ENCODE measurements at regions not wholly inside any gene's neighbourhood (a gene's known extent, or its start where the extent isn't known, plus 50 kb on each side); places are given as distances from the start of the nearest gene placed in this dataset.

DNA sequence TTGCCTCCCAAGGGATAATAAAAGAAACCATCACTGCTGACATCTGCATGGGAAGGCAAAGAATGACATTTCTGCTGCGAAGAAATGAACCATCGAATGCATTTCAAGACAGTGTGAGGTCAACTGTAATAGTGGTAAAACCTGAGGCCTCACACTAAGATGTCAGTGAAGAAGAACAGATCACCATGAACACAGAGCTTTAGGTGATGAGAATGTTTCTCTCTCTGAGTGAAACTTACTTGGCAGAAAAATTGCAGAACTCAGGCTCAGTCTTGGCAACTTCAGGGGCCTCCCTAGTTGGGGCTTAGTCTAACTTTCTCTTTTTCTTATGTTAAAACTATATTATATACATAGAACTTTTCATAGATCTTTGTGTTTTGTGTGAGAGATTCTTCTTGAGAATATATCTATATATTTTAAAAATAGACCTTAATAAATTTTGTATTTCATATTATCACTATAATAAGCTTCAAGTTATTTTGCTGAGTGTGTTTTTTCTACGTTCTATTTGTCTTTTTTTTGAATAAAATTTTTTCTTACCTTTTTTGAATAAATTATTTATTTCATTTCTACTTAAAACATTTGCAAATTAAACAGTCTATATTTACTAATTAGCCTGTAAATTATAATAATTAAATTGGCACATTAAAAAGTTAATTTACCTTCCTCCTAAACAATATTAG, 427.5 kb upstream of the TRIB2 start:
- Histone ChIP-seq H3K9me3 (ENCODE audit: low read depth, low read length) (no peaks in the 10 kb centered on the region), H3K4me1 (ENCODE audit: insufficient read depth, low read length) (no peaks in the 10 kb centered on the region), H3K27me3 (ENCODE audit: insufficient read depth, low read length) (no peaks in the 10 kb centered on the region), H3K4me3 (ENCODE audit: low read length) (no peak overlapping the region)

DNA sequence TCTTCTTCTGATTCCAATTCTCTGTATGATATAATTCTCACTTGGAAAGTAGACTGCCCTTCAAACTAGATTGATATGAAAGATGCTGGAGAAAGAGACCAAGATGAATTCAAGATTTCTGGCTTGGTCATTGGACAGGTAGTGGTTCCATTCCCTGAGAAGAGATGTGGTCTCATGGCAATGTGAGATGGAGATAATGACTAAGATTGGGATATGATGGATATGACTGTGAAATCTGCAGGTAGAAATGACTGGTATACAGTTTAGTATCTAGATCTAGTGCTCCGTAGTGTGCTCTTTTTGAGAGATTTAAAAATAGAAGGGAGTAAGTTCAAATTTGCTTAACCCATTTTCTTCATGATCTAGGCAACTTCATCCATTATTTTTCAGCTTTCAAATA, 425.4 kb upstream of the TRIB2 start:
- H3K4me3 ChIP-seq (ENCODE audit: low read length), result no peak overlapping the region
- H3K27me3 ChIP-seq (ENCODE audit: insufficient read depth, low read length), result no peaks in the 10 kb centered on the region

DNA sequence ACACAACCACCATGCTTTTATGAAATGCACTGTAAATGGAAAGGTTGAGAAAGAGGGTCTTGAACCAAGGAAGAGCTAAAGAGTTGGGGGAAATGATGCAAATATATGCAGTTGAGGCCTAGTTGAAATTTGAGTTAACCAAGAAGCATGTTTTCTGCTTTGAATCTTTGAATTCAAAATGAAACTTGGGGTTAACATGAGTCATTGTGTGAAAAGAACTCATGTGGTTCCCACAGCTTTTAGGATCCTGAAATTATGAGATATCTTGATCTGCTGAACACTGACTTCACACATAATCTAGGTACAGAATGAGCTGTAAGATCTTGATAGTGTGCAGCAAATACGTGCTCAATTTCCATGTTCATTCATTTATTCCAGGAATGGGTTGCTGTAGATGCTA, 422.9 kb upstream of the TRIB2 start:
- H3K4me1 ChIP-seq (ENCODE audit: insufficient read depth, low read length), result no peaks in the 10 kb centered on the region
- H3K9me3 ChIP-seq (ENCODE audit: low read depth, low read length), result no peaks in the 10 kb centered on the region
- no peaks in the 10 kb centered on the region for H3K27me3 ChIP-seq (ENCODE audit: insufficient read depth, low read length)
- no peak overlapping the region for H3K4me3 ChIP-seq (ENCODE audit: low read length)

More for the DNA sequence above, 425.4 kb upstream of the TRIB2 start:
- no peaks in the 10 kb centered on the region for H3K9me3 ChIP-seq (ENCODE audit: low read depth, low read length)
- no peaks in the 10 kb centered on the region for H3K4me1 ChIP-seq (ENCODE audit: insufficient read depth, low read length)

DNA sequence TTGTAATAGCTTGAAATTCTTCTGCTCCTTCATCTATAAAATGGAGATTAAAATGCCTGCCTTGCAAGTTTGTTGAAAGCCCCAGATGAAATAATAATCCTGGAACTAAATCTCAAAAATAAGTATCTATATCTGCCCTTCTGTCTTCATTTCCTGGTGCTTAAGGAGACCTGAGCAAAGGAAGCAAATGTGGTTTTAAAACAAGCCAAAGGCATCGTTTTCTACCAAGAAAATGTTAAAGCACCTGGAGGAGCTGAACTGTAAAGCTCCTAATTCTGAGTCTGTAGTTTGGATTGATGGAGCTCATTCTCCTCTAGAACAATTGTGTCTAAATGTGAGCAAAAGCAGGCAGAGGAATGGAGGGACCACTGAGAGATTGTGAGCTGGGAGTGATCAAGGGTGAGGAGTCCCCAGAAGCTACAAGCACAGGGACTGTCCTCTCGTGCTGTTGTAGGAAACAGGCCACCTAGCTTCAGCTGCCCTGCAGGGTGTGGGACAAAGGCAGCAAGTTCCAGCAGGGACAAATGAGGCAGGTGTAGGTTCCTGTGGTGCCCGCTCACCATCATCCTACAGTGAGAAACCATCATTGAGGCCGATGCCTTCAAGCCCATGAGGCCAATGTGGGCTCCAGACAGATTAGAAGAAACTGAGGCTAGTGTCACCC, 420.7 kb upstream of the TRIB2 start:
- Histone ChIP-seq H3K9me3 (ENCODE audit: low read depth, low read length) (no peaks in the 10 kb centered on the region), H3K4me1 (ENCODE audit: insufficient read depth, low read length) (no peaks in the 10 kb centered on the region), H3K4me3 (ENCODE audit: low read length) (no peak overlapping the region), H3K27me3 (ENCODE audit: insufficient read depth, low read length) (no peaks in the 10 kb centered on the region)

DNA sequence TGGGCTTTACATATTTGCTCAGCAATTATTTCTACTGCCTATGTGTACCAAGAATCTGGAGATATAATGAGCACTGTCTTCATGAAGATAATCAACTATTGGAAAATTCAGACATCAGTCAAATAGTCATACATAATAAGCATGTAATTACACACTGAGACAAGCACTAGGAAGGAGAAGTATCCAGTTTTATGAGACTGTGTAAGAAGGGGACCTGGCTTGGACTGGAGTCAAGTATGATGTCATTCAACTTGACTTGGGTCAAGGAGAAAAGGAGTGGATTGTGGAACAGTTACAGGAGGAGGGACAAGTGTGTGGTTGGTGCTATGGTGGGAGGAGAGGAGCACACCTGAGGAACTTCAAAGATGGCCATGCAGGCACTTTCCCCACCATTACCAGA, 419.8 kb upstream of the TRIB2 start:
- Histone ChIP-seq H3K4me1 (ENCODE audit: insufficient read depth, low read length) (peaks cover 3% of the 10 kb centered on the region), H3K4me3 (ENCODE audit: low read length) (no peak overlapping the region), H3K27me3 (ENCODE audit: insufficient read depth, low read length) (no peaks in the 10 kb centered on the region), H3K9me3 (ENCODE audit: low read depth, low read length) (no peaks in the 10 kb centered on the region)

DNA sequence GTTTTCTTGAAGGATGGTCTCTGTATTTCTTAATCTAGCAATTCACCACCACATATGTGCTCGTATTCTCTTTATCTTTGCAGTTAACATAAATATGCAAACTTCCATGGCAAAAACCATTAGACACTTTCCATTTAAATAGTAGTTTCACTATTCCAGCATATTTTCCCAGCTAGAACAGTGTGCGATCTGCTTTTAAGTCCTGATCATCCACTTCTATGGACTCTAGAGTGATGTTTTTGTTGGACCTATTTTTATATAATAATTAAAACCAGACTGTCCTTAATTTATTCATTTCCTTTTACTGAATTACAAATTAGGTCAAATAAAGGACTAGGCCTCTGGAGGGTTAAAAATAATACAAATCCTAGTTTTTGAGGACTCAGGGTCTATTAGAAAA, 418.4 kb upstream of the TRIB2 start:
- Histone ChIP-seq H3K4me3 (ENCODE audit: low read length) (no peak overlapping the region), H3K4me1 (ENCODE audit: insufficient read depth, low read length) (peaks cover 11% of the 10 kb centered on the region), H3K9me3 (ENCODE audit: low read depth, low read length) (no peaks in the 10 kb centered on the region), H3K27me3 (ENCODE audit: insufficient read depth, low read length) (no peaks in the 10 kb centered on the region)

DNA sequence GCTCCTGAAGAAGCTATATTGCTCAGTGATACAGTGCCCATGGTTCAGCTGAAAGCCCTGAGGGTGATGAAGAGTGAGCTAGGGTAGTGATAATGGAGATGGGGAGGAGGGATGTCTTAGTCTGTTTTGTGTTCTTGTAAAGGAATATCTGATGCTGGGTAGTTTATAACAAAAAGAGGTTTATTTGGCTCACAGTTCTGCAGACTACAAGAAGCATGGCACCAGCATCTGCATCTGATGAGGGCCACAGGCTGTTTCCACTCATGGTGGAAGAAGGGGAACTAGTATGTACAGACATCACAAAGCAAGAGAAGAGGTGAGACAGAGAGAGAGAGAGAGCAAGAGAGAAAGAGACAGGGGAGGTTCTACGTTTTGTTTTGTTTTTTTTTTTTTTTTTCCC, 417.3 kb upstream of the TRIB2 start:
- Histone ChIP-seq H3K4me1 (ENCODE audit: insufficient read depth, low read length) (peaks cover 14% of the 10 kb centered on the region), H3K27me3 (ENCODE audit: insufficient read depth, low read length) (no peaks in the 10 kb centered on the region)

DNA sequence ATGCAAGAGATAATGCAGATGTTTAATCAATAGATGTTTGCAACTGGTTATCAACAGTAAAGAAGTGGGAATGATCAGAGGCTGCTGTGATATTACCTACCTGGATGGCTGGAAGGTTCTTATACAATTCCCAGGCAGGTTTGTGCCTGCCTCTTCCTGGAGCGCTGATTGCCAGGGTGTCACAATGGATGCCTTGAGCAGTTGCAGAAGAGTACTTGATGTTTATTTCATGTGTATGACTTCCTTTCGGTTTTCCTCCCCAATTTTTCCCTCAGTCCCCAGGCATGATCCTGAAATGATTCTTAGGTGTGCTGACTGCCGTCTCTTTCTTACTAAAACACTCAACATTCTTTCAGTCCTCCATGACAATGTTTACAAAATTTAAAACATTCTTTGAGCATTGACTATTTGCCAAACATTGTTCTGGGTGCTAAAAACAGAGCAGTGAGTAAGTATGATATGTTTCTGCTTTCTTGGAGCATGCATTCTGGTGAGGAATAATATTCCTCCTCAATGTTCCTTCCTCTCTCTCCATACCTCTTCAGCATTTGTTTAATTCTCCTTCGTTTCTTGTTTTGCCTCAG, 416.6 kb upstream of the TRIB2 start:
- Histone ChIP-seq H3K27me3 (ENCODE audit: insufficient read depth, low read length) (no peaks in the 10 kb centered on the region), H3K4me1 (ENCODE audit: insufficient read depth, low read length) (peaks cover 14% of the 10 kb centered on the region), H3K9me3 (ENCODE audit: low read depth, low read length) (no peaks in the 10 kb centered on the region), H3K4me3 (ENCODE audit: low read length) (no peak overlapping the region)

More for the DNA sequence above, 417.3 kb upstream of the TRIB2 start:
- no peak overlapping the region for H3K4me3 ChIP-seq (ENCODE audit: low read length)
- H3K9me3 ChIP-seq (ENCODE audit: low read depth, low read length), result no peaks in the 10 kb centered on the region

DNA sequence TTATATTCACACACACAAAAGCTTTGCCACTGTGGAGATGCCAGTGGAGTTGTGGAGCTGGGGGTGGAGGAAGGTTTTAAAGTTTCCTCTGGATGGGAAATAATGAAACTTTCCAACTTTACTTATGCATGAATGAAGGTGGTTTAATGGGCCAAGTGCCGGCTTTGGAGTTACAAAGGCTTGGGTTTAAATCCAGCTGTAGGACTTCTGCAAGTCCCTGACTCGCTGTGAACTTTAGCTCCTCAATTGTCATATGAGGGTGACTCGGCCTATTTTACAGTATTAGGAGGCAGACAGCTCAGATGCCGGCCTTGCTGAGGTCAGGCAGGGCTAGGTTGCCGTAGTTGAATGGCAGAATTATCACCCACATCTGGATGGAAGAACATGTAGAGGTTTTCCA, 415.8 kb upstream of the TRIB2 start:
- H3K9me3 ChIP-seq (ENCODE audit: low read depth, low read length), result no peaks in the 10 kb centered on the region
- peaks cover 14% of the 10 kb centered on the region for H3K4me1 ChIP-seq (ENCODE audit: insufficient read depth, low read length)
- no peak overlapping the region for H3K4me3 ChIP-seq (ENCODE audit: low read length)
- H3K27me3 ChIP-seq (ENCODE audit: insufficient read depth, low read length), result no peaks in the 10 kb centered on the region

DNA sequence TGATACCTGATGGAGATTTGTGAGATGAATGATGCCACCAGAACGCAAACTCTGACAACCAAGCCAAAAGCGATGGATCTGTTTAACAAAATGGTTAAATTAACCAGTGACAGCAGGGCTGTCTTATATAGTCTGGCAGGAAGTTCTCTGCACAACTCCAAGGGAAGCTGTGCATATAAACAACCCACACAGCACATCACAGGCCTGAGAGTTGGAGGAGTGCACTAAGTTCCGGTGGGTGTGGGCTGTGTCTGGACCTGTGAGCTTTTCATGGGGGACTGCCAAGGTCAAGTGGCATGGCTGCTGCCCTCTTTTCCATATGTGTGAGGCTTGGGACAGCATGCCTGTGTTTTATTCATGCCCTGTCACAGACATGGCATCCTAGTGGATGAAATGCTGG, 414.6 kb upstream of the TRIB2 start:
- Histone ChIP-seq H3K9me3 (ENCODE audit: low read depth, low read length) (no peaks in the 10 kb centered on the region), H3K27me3 (ENCODE audit: insufficient read depth, low read length) (no peaks in the 10 kb centered on the region), H3K4me3 (ENCODE audit: low read length) (no peak overlapping the region), H3K4me1 (ENCODE audit: insufficient read depth, low read length) (peaks cover 14% of the 10 kb centered on the region)

DNA sequence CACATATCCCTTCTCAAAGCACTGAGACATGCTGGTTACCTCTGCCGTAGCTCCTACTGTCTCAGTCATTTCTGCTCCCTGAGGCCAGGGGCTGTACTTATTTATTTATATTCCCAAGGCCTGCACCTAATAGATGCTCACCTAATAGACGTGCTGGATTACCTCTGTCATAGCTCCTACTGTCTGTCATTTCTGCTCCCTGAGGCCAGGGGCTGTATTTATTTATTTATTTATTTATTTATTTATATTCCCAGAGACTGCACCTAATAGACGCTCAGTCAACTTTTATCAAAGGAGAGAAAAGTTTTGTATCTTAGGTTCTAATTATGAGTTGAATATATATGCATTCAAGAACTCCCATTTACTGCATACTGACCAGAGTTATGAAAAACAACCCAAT, 414.0 kb upstream of the TRIB2 start:
- H3K4me3 ChIP-seq (ENCODE audit: low read length), result no peak overlapping the region
- no peaks in the 10 kb centered on the region for H3K27me3 ChIP-seq (ENCODE audit: insufficient read depth, low read length)
- H3K9me3 ChIP-seq (ENCODE audit: low read depth, low read length), result no peaks in the 10 kb centered on the region
- H3K4me1 ChIP-seq (ENCODE audit: insufficient read depth, low read length), result peaks cover 14% of the 10 kb centered on the region

DNA sequence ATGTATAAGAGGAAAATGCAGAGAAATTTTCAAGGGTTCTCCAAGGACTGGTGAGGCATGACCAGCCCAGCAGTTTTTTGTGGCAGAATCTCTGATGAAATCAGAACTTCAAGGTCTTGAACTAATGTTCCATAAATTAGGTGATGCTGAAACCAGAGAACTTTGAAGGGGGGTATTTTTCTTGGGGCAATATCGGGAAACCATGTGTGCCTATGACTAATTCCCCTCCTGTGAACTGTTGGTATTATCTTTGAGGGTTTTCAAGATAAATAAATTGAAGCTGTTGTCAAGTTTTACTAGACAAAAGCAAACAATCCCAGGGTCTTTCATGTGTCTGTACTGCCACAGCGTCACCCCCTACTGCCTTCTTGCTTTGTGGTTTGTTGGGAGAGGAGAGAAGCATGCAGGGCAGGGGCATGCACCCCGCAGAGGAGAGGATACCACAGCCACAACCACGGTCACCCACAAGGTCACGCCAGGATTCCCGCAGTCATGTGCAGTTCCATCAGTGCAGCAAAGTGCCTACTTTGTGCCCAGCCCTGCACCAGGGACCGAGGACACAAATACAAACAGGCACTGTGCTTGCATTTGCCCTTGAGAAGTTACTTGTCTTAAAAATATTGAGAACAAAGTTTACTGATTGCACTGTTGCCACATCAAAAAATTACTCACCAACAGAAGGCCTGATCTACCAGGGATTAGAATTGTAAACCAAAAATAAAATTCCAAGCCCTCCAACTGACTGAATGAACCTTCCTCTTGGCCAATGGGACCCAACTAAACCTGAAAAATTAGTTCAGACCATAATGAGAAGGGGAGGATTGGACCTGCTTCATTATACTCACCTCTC, 413.3 kb upstream of the TRIB2 start:
- Histone ChIP-seq H3K9me3 (ENCODE audit: low read depth, low read length) (no peaks in the 10 kb centered on the region), H3K4me3 (ENCODE audit: low read length) (no peak overlapping the region), H3K27me3 (ENCODE audit: insufficient read depth, low read length) (no peaks in the 10 kb centered on the region), H3K4me1 (ENCODE audit: insufficient read depth, low read length) (peaks cover 14% of the 10 kb centered on the region)

DNA sequence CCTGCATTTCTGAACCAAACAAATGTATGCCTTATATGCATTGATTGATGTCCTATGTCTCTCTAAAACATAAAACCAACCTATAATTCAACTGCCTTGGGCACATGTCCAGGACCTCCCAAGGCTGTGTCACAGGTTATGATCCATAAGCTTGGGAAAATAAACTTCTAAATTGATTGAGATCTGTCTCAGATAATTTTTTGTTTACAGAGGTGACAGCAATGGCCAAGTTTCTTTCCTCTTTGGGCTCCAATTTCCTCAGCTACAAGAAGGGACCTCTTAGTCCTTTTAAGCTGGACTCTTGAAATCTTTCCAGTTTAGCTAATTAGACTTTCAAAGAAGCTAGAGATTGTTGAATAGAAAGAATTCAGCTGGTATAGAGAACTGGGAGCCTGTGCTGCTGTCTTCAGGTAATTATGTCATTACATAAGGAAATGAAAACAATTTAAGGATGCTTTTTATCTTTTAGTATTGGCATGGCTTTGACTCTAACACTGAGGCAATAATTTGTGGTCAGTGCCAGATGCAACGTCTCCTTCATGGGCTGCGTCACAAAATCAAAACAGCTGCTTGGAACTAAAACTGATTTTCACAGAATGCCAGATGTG, 412.1 kb upstream of the TRIB2 start:
- Histone ChIP-seq H3K27me3 (ENCODE audit: insufficient read depth, low read length) (no peaks in the 10 kb centered on the region), H3K9me3 (ENCODE audit: low read depth, low read length) (no peaks in the 10 kb centered on the region), H3K4me3 (ENCODE audit: low read length) (no peak overlapping the region), H3K4me1 (ENCODE audit: insufficient read depth, low read length) (peaks cover 14% of the 10 kb centered on the region)

DNA sequence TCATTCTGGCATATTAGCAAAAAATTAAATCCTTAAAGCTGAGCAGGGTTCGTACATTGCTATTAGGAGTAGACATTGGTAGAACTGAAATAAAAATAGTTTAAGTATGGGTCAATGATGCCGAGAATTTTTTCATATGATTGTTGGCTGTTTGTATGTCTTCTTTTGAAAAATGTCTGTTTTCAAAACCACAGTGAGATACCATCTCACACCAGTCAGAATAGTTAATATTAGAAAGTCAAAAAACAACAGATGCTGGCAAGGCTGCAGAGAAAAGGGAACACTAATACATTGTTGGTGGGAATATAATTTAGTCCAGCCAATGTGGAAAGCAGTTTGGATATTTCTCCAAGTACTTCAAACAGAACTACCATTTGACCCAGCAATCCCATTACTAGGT, 410.8 kb upstream of the TRIB2 start:
- Histone ChIP-seq H3K4me1 (ENCODE audit: insufficient read depth, low read length) (peaks cover 14% of the 10 kb centered on the region), H3K27me3 (ENCODE audit: insufficient read depth, low read length) (no peaks in the 10 kb centered on the region), H3K4me3 (ENCODE audit: low read length) (no peak overlapping the region), H3K9me3 (ENCODE audit: low read depth, low read length) (no peaks in the 10 kb centered on the region)

DNA sequence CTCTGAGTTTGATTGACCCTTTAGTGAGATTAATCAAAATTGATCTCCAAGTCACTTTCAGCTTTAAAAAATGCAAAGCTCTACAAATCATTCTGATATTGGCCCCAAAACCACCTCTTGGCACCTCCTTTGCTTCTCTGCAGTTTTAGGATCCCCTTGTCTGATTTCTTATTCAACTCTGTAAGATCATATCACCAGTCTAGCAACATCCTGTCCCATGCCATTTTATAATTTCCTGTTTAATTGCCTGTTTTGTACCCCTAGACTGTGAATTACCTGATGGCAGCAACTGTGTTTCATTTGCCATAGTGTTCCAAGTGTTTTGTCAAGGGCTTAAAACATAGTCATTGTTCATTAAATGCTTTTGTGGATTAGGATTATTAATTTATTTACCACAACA, 406.3 kb upstream of the TRIB2 start:
- no peak overlapping the region for H3K4me3 ChIP-seq (ENCODE audit: low read length)
- peaks cover 11% of the 10 kb centered on the region for H3K4me1 ChIP-seq (ENCODE audit: insufficient read depth, low read length)

More for the DNA sequence above, 406.3 kb upstream of the TRIB2 start:
- H3K9me3 ChIP-seq (ENCODE audit: low read depth, low read length), result no peaks in the 10 kb centered on the region
- no peaks in the 10 kb centered on the region for H3K27me3 ChIP-seq (ENCODE audit: insufficient read depth, low read length)

Data from mononuclear cell (primary cell).